ENCODE measurements at regions not wholly inside any gene's neighbourhood (a gene's known extent, or its start where the extent isn't known, plus 50 kb on each side); places are given as distances from the start of the nearest gene placed in this dataset.

DNA sequence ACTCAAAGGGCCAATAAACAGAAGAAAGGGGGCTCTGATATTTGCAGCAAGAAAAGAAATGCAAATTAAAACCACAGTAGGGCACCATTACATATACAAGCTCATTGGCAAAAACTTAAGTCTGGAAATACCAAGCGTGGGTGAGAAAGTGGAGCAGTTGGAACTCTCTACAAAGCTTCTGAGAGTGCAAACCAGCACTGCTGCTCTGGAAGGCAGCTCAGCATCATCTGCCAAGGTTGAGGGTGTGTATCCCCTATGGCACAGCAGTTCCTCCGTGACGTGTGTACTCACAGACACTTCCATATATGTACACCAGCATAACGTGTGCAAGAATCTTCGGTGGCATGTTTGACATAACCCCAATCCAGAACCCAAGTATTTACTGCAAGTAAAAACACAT is 271.0 kb upstream of the ATP10A start:
- no peak overlapping the region for H3K27ac ChIP-seq (ENCODE audit: low read length)
- no peak overlapping the region for H3K4me3 ChIP-seq (ENCODE audit: low read length)
- H3K36me3 ChIP-seq (ENCODE audit: insufficient read depth, low read length): no peaks in the 10 kb centered on the region
- no peak overlapping the region for H3K4me2 ChIP-seq (ENCODE audit: low read length)
- no peak overlapping the region for H2AFZ ChIP-seq (ENCODE audit: low read depth, low read length)
- no peaks in the 10 kb centered on the region for H3K9me3 ChIP-seq (ENCODE audit: low read length)
- no peaks in the 10 kb centered on the region for H3K79me2 ChIP-seq (replicated peaks; ENCODE audit: insufficient read depth, low read length)
- H4K20me1 ChIP-seq (ENCODE audit: insufficient read depth): no peaks in the 10 kb centered on the region
- no peak overlapping the region for H3K9ac ChIP-seq (ENCODE audit: low read length)
- no peaks in the 10 kb centered on the region for H3F3A ChIP-seq (ENCODE audit: insufficient read depth, low read length, poor library complexity, severe bottlenecking)
- TF ChIP-seq MXI1 (conservative IDR thresholded peaks at IDR 0.05; ENCODE audit: poor library complexity, severe bottlenecking) (no peak), EP300 (conservative IDR thresholded peaks at IDR 0.05; ENCODE audit: poor library complexity, severe bottlenecking) (no peak), RAD21 (conservative IDR thresholded peaks at IDR 0.05) (no peak), POLR2AphosphoS5 (IDR thresholded peaks at IDR 0.05) (no peak), CTCF (IDR thresholded peaks at IDR 0.05; ENCODE audit: poor library complexity, severe bottlenecking) (no peak), TAF1 (IDR thresholded peaks at IDR 0.05; ENCODE audit: low read depth) (no peak), REST (IDR thresholded peaks at IDR 0.05; ENCODE audit: borderline replicate concordance) (no peak), EZH2 (IDR thresholded peaks at IDR 0.05; ENCODE audit: borderline replicate concordance, insufficient read depth, low read length, poor library complexity, severe bottlenecking) (no peak), SMC3 (conservative IDR thresholded peaks at IDR 0.05; ENCODE audit: poor library complexity) (no peak)
- H3K27me3 ChIP-seq (ENCODE audit: insufficient read depth, low read depth, low read length): no peaks in the 10 kb centered on the region
- H3K9me2 ChIP-seq (ENCODE audit: insufficient read depth, low read length): no peaks in the 10 kb centered on the region

- Histone ChIP-seq H3K36me3 (ENCODE audit: insufficient read depth, low read length) (no peaks in the 10 kb centered on the region), H3K79me2 (replicated peaks; ENCODE audit: insufficient read depth, low read length) (no peaks in the 10 kb centered on the region), H3K9ac (ENCODE audit: low read length) (no peak overlapping the region), H3K4me2 (ENCODE audit: low read length) (no peak overlapping the region), H3K4me3 (ENCODE audit: low read length) (no peak overlapping the region), H3K9me2 (ENCODE audit: insufficient read depth, low read length) (no peaks in the 10 kb centered on the region), H3K27ac (ENCODE audit: low read length) (no peak overlapping the region), H3K27me3 (ENCODE audit: insufficient read depth, low read depth, low read length) (no peaks in the 10 kb centered on the region), H2AFZ (ENCODE audit: low read depth, low read length) (no peak overlapping the region), H3K9me3 (ENCODE audit: low read length) (no peaks in the 10 kb centered on the region), H3F3A (ENCODE audit: insufficient read depth, low read length, poor library complexity, severe bottlenecking) (no peaks in the 10 kb centered on the region), H4K20me1 (ENCODE audit: insufficient read depth) (no peaks in the 10 kb centered on the region)
- TF ChIP-seq EP300 (conservative IDR thresholded peaks at IDR 0.05; ENCODE audit: poor library complexity, severe bottlenecking): no peak
- TF ChIP-seq EZH2 (IDR thresholded peaks at IDR 0.05; ENCODE audit: borderline replicate concordance, insufficient read depth, low read length, poor library complexity, severe bottlenecking): no peak
- TF ChIP-seq RAD21 (conservative IDR thresholded peaks at IDR 0.05): no peak
- TF ChIP-seq CTCF (IDR thresholded peaks at IDR 0.05; ENCODE audit: poor library complexity, severe bottlenecking): no peak
- no peak for TF ChIP-seq MXI1 (conservative IDR thresholded peaks at IDR 0.05; ENCODE audit: poor library complexity, severe bottlenecking)
- TF ChIP-seq POLR2AphosphoS5 (IDR thresholded peaks at IDR 0.05): no peak
- TF ChIP-seq TAF1 (IDR thresholded peaks at IDR 0.05; ENCODE audit: low read depth): no peak
- no peak for TF ChIP-seq SMC3 (conservative IDR thresholded peaks at IDR 0.05; ENCODE audit: poor library complexity)
- no peak for TF ChIP-seq REST (IDR thresholded peaks at IDR 0.05; ENCODE audit: borderline replicate concordance)
Measured at GRCh38 chr15:26132811-26133210, 269.7 kb upstream of the ATP10A start.

All from neural cell (in vitro differentiated cells).